Activated CD4-positive, alpha-beta T cell treated with anti-CD3 and anti-CD28 coated beads for 4 hours (primary cell): ENCODE measurements at regions not wholly inside any gene's neighbourhood (a gene's known extent, or its start where the extent isn't known, plus 50 kb on each side); places are given as distances from the start of the nearest gene placed in this dataset.
"Not testable (repeated sequence)": the region's sequence is repeated elsewhere in the genome, so short reads cannot be mapped to it uniquely, and the experiment has no call there.

Experiments
- DNase-seq, 2 donors: peaks; one replicate each; pipeline ENCODE4 v3.0.0-alpha.2; 2020

- no peak for DNase-seq
Measured at GRCh38 chr6:168929871-168930450, 323.7 kb downstream of the THBS2 start.

- DNase-seq, result no peak
Measured at GRCh38 chr6:168928012-168928411, 325.6 kb downstream of the THBS2 start.

- DNase-seq, result no peak
Measured at GRCh38 chr6:168927026-168927425, 326.6 kb downstream of the THBS2 start.

GRCh38 chr6:168926306-168926705 is 327.3 kb downstream of the THBS2 start:
- DNase-seq, result no peak

- DNase-seq, result no peak
Measured at GRCh38 chr6:168925671-168926070, 328.0 kb downstream of the THBS2 start.

- no peak for DNase-seq
Measured at GRCh38 chr6:168923171-168923570, 330.5 kb downstream of the THBS2 start.

- DNase-seq, result no peak
Measured at GRCh38 chr6:168922436-168922835, 331.2 kb downstream of the THBS2 start.

- no peak for DNase-seq
Measured at GRCh38 chr6:168920289-168920688, 333.4 kb downstream of the THBS2 start.

- DNase-seq, result no peak
Measured at GRCh38 chr6:168919470-168920179, 334.0 kb downstream of the THBS2 start.

- no peak for DNase-seq
Measured at GRCh38 chr6:168916576-168917211, 337.0 kb downstream of the THBS2 start.

GRCh38 chr6:168915855-168916254 is 337.8 kb downstream of the THBS2 start:
- DNase-seq, result no peak

GRCh38 chr6:168915242-168915641 is 338.4 kb downstream of the THBS2 start:
- DNase-seq, result no peak

GRCh38 chr6:168913866-168914469 is 339.7 kb downstream of the THBS2 start:
- DNase-seq, result no peak

- not testable (repeated sequence) for DNase-seq
Measured at GRCh38 chr6:168913231-168913865, 340.3 kb downstream of the THBS2 start.

- no peak for DNase-seq
Measured at GRCh38 chr6:168909288-168909687, 344.4 kb downstream of the THBS2 start.

GRCh38 chr6:168908887-168909286 is 344.8 kb downstream of the THBS2 start:
- no peak for DNase-seq

- DNase-seq, result no peak
Measured at GRCh38 chr6:168908166-168908565, 345.5 kb downstream of the THBS2 start.

GRCh38 chr6:168906391-168906790 is 347.3 kb downstream of the THBS2 start:
- no peak for DNase-seq

- DNase-seq, result no peak
Measured at GRCh38 chr6:168905451-168906090, 348.1 kb downstream of the THBS2 start.

GRCh38 chr6:168903613-168904345 is 349.9 kb downstream of the THBS2 start:
- no peak for DNase-seq

GRCh38 chr6:168902075-168902474 is 351.6 kb downstream of the THBS2 start:
- DNase-seq, result no peak

- DNase-seq, result no peak
Measured at GRCh38 chr6:168901076-168901475, 352.6 kb downstream of the THBS2 start.
